DMS 273 treated with DMSO at 0.1 percent for 48 hours (cell line): ENCODE measurements at regions not wholly inside any gene's neighbourhood (a gene's known extent, or its start where the extent isn't known, plus 50 kb on each side); places are given as distances from the start of the nearest gene placed in this dataset.

Source experiments
- DNase-seq: peaks from one replicate; lab custom pipeline; 2025; lab: John Stamatoyannopoulos, UW

- no peak for DNase-seq
These were observed 229.2 kb downstream of the PTTG2 start for GRCh38 chr4:38189445-38189844.

- no peak for DNase-seq
These were observed 230.6 kb downstream of the PTTG2 start for GRCh38 chr4:38190717-38191178.

GRCh38 chr4:38192516-38192915, 232.3 kb downstream of the PTTG2 start:
- no peak for DNase-seq

- no peak for DNase-seq
These were observed 233.2 kb downstream of the PTTG2 start for GRCh38 chr4:38193236-38193863.

- DNase-seq: no peak
These were observed 233.9 kb downstream of the PTTG2 start for GRCh38 chr4:38194047-38194602.

GRCh38 chr4:38195486-38195885, 235.3 kb downstream of the PTTG2 start:
- no peak for DNase-seq

- DNase-seq: no peak
These were observed 235.7 kb downstream of the PTTG2 start for GRCh38 chr4:38195911-38196310.

GRCh38 chr4:38202242-38202641, 242.0 kb downstream of the PTTG2 start:
- no peak for DNase-seq

- DNase-seq: no peak
These were observed 243.4 kb downstream of the PTTG2 start for GRCh38 chr4:38203609-38204008.

GRCh38 chr4:38204339-38205035, 244.3 kb downstream of the PTTG2 start:
- DNase-seq: no peak

- no peak for DNase-seq
These were observed 245.1 kb downstream of the PTTG2 start for GRCh38 chr4:38205261-38205660.

GRCh38 chr4:38207110-38207457, 246.9 kb downstream of the PTTG2 start:
- no peak for DNase-seq

- no peak for DNase-seq
These were observed 249.5 kb downstream of the PTTG2 start for GRCh38 chr4:38209654-38210053.

GRCh38 chr4:38210396-38211114, 250.4 kb downstream of the PTTG2 start:
- no peak for DNase-seq

GRCh38 chr4:38211885-38212284, 251.7 kb downstream of the PTTG2 start:
- DNase-seq: no peak

- no peak for DNase-seq
These were observed 253.0 kb downstream of the PTTG2 start for GRCh38 chr4:38213083-38213805.

GRCh38 chr4:38222892-38223291, 262.7 kb downstream of the PTTG2 start:
- DNase-seq: no peak

- DNase-seq: no peak
These were observed 263.1 kb downstream of the PTTG2 start for GRCh38 chr4:38223306-38223705.

- no peak for DNase-seq
These were observed 263.6 kb downstream of the PTTG2 start for GRCh38 chr4:38223782-38224236.

GRCh38 chr4:38224850-38225249, 264.7 kb downstream of the PTTG2 start:
- no peak for DNase-seq

GRCh38 chr4:38226170-38226569, 266.0 kb downstream of the PTTG2 start:
- no peak for DNase-seq
